AG09319 (cell line): ENCODE measurements at regions not wholly inside any gene's neighbourhood (a gene's known extent, or its start where the extent isn't known, plus 50 kb on each side); places are given as distances from the start of the nearest gene placed in this dataset.

Experiments used
- DNase-seq: peaks from one replicate; pipeline ENCODE4 v3.0.0-alpha.2; 2010; ENCODE audit warnings: low read depth; ENCODE audit errors: extremely low read depth
- CTCF ChIP-seq: IDR thresholded peaks from 2 replicates; pipeline ENCODE4 v1.5.1; 2011; ENCODE audit warnings: low read depth, mild to moderate bottlenecking, inconsistent platforms, low read length, moderate library complexity

- no peak for DNase-seq
- TF ChIP-seq CTCF, result no peak
These were observed 533.5 kb downstream of the SH2D4B start for GRCh38 chr10:81071087-81071796.

DNA sequence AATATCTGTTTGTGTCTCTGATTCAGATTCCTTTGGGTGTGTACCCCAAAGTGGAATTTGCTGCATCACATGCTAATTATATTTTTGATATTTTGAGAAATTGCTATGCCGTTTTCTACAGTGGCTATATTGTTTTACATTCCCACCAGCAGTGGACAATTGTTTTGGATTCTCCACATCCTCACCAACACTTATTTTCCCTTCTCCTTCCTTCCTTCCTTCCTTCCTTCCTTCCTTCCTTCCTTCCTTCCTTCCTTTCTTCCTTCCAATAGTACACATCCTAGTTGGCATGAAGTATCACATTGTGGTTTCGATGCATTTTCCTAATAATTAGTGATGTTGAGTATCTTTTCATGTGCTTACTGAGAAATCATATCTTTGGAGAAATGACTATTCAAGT is 535.5 kb downstream of the SH2D4B start:
- no peak for DNase-seq
- no peak for TF ChIP-seq CTCF

- TF ChIP-seq CTCF, result no peak
- no peak for DNase-seq
These were observed 544.4 kb downstream of the SH2D4B start for GRCh38 chr10:81081887-81082620.

- DNase-seq, result no peak
These were observed 545.1 kb downstream of the SH2D4B start for GRCh38 chr10:81082621-81083376.

GRCh38 chr10:81093056-81093455 is 555.4 kb downstream of the SH2D4B start:
- no peak for DNase-seq
- TF ChIP-seq CTCF, result no peak

More at GRCh38 chr10:81082621-81083376, 545.1 kb downstream of the SH2D4B start:
- no peak for TF ChIP-seq CTCF

DNA sequence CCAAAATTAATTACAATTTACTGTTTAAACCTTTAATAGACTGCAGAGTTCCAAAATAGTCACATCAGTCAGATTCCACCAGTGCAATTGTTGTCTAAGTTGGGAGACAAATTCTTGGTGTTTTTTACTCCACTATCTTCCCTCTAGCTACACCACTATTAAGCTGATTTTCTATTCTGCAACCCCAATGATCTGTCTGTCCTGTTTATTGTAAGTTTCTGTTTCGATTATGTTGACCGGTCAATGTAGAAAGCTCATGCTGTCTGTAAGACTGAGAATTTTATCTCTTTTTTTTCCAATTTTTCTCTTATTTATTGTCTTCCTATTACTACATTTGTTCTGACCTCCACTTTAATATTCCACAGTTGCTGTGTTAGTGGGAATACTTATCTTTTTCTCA is 557.5 kb downstream of the SH2D4B start:
- DNase-seq, result no peak
- TF ChIP-seq CTCF, result no peak

DNA sequence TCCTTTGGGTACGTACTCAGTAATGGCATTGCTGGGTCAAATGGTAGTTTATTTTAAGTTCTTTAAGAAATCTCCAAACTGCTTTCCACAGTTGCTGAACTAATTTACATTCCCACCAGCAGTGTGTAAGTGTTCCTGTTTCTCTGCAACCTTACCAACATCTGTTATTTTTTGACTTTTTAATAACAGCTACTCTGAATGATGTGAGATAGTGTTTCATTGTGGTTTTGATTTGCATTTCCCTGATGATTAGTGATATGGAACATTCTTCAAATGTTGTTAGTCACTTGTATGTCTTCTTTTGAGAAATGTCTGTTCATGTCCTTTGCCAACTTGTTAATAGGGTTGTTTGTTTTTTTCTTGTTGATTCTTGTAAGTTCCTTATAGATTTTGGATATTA is 558.9 kb downstream of the SH2D4B start:
- TF ChIP-seq CTCF, result no peak
- DNase-seq, result no peak
